HCT116 (cell line): ENCODE measurements at regions not wholly inside any gene's neighbourhood (a gene's known extent, or its start where the extent isn't known, plus 50 kb on each side); places are given as distances from the start of the nearest gene placed in this dataset.

ENCODE experiments used
- ATAC-seq: fragments of 200-7000 bp; cut with Tn5 transposase; 2 replicates; pipeline ENCODE4 v1.9.1; 2020; ENCODE audit warnings: mild to moderate bottlenecking, moderate library complexity
- BruUV-seq: library from RNA; stranded (reverse); fragments of 400-500 nt; replicated peaks from 2 replicates; lab custom pipeline; 2021; lab: Mats Ljungman, UMichigan
- CTCF ChIA-PET: fragments of 300-600 bp; sonication (Branson Sonifier 250); formaldehyde crosslinking; loops from one replicate; lab custom pipeline; 2021; ENCODE audit warnings: antibody characterized with exemption; lab: Charles Lee
- POLR2A ChIA-PET: fragments of 300-600, 350-600 bp; sonication (Branson Sonifier 250); formaldehyde crosslinking; loops from one replicate; lab custom pipeline; 2021; ENCODE audit warnings: antibody characterized with exemption; lab: Charles Lee
- RAD21 ChIA-PET, 2 experiments: fragments of 300-600 bp; sonication (Branson Sonifier 250); formaldehyde crosslinking; loops; one replicate each; lab custom pipeline; 2023; ENCODE audit warnings: low total read pairs in 2 of 2; ENCODE audit not compliant: uncharacterized antibody in 2 of 2, unreplicated experiment in 2 of 2, low non-redundant PET in 1 of 2; lab: Charles Lee
- DNase-seq: peaks from one replicate; pipeline ENCODE4 v3.0.0-alpha.2; 2010; ENCODE audit warnings: low read depth, low spot score
- H2AFZ ChIP-seq: fragments of 200-600 bp; shearing (Covaris generic), sonication (generic); 2 replicates; pipeline ENCODE4 v1.6.1; 2017; ENCODE audit warnings: low read depth, mixed run types, mixed read lengths, antibody characterized with exemption, low read length; ENCODE audit not compliant: poor library complexity, severe bottlenecking
- H3K27ac ChIP-seq: 2 replicates; pipeline ENCODE4 v1.5.1; 2012; ENCODE audit warnings: low read depth, low read length
- H3K27me3 ChIP-seq: fragments of 200-600 bp; sonication (generic); 2 replicates; pipeline ENCODE4 v1.6.1; 2016; ENCODE audit warnings: mixed run types, low read length, mixed read lengths; ENCODE audit not compliant: insufficient read depth
- H3K36me3 ChIP-seq, 2 experiments: fragments of 200-500 bp in 1 of 2; fragments of 200-600 bp in 1 of 2; sonication (Bioruptor generic) in 1 of 2; sonication (generic) in 1 of 2; 2 replicates each; pipeline versions ENCODE4 v1.5.1 to v1.6.1; 2014 to 2016; ENCODE audit warnings: low read length in 2 of 2, inconsistent platforms in 1 of 2, mixed read lengths in 1 of 2, mixed run types in 1 of 2; ENCODE audit not compliant: insufficient read depth in 2 of 2, control insufficient read depth in 1 of 2
- H3K4me1 ChIP-seq, 2 experiments: fragments of 200-600 bp in 1 of 2; sonication (generic) in 1 of 2; 2 replicates each; pipeline versions ENCODE4 v1.5.1 to v1.6.1; 2012 to 2017; ENCODE audit warnings: low read length in 2 of 2, inconsistent platforms in 1 of 2, mild to moderate bottlenecking in 1 of 2, mixed read lengths in 1 of 2, mixed run types in 1 of 2, moderate library complexity in 1 of 2; ENCODE audit not compliant: insufficient read depth in 2 of 2, control insufficient read depth in 1 of 2
- H3K4me2 ChIP-seq: fragments of 200-600 bp; sonication (generic); 2 replicates; pipeline ENCODE4 v1.6.1; 2017; ENCODE audit warnings: mixed run types, low read length, mixed read lengths
- H3K4me3 ChIP-seq, 2 experiments: fragments of 200-600 bp in 1 of 2; sonication (generic) in 1 of 2; replicated peaks in 1 of 2; 2 replicates each; pipeline ENCODE4 v1.5.1; 2011 to 2016; ENCODE audit warnings: low read length in 2 of 2, control low read depth in 1 of 2, low read depth in 1 of 2, mild to moderate bottlenecking in 1 of 2, mixed read lengths in 1 of 2, mixed run types in 1 of 2
- H3K79me2 ChIP-seq: fragments of 200-600 bp; sonication (generic); 2 replicates; pipeline ENCODE4 v1.6.1; 2017; ENCODE audit warnings: mild to moderate bottlenecking, mixed run types, low read length, moderate library complexity, mixed read lengths; ENCODE audit not compliant: insufficient read depth
- H3K9ac ChIP-seq: fragments of 200-600 bp; sonication (generic); 2 replicates; pipeline ENCODE4 v1.6.1; 2016; ENCODE audit warnings: low read length, mixed read lengths
- H3K9me2 ChIP-seq: fragments of 200-600 bp; sonication (generic), shearing (Covaris generic); 2 replicates; pipeline ENCODE4 v1.6.1; 2017; ENCODE audit warnings: mixed run types, mild to moderate bottlenecking, moderate library complexity; ENCODE audit not compliant: insufficient read depth
- H3K9me3 ChIP-seq, 2 experiments: fragments of 200-500 bp in 1 of 2; fragments of 200-600 bp in 1 of 2; sonication (Bioruptor generic) in 1 of 2; sonication (generic) in 1 of 2; 2 replicates each; pipeline ENCODE4 v1.6.1; 2014 to 2017; ENCODE audit warnings: low read length in 2 of 2, mixed read lengths in 2 of 2, inconsistent platforms in 1 of 2, low read depth in 1 of 2, mild to moderate bottlenecking in 1 of 2, mixed run types in 1 of 2, moderate library complexity in 1 of 2; ENCODE audit not compliant: control insufficient read depth in 1 of 2, insufficient read depth in 1 of 2
- H4K20me1 ChIP-seq: fragments of 200-600 bp; sonication (generic), shearing (Covaris generic); 2 replicates; pipeline ENCODE4 v1.6.1; 2017; ENCODE audit warnings: mixed run types, mild to moderate bottlenecking, moderate library complexity; ENCODE audit not compliant: insufficient read depth
- ATF3 ChIP-seq: IDR thresholded peaks from 2 replicates; pipeline ENCODE4 v1.6.1; 2012
- CBX3 ChIP-seq: IDR thresholded peaks from 2 replicates; pipeline ENCODE4 v1.6.1; 2012; ENCODE audit warnings: low read depth
- CEBPB ChIP-seq: IDR thresholded peaks from 2 replicates; pipeline ENCODE4 v1.6.1; 2012; ENCODE audit warnings: low read depth
- CTCF ChIP-seq, 3 experiments: fragments of 200-600 bp in 1 of 3; sonication (generic) in 1 of 3; IDR thresholded peaks in 2 of 3; conservative IDR thresholded peaks in 1 of 3; 2 replicates each; pipeline ENCODE4 v1.5.1; 2012 to 2017; ENCODE audit warnings: low read depth in 2 of 3, low read length in 2 of 3, antibody characterized with exemption in 1 of 3, borderline replicate concordance in 1 of 3, control low read depth in 1 of 3, mild to moderate bottlenecking in 1 of 3, mixed read lengths in 1 of 3, mixed run types in 1 of 3, moderate library complexity in 1 of 3; ENCODE audit not compliant: insufficient read depth in 1 of 3
- EGR1 ChIP-seq: IDR thresholded peaks from 2 replicates; pipeline ENCODE4 v1.6.1; 2012; ENCODE audit warnings: low read depth
- ELF1 ChIP-seq: IDR thresholded peaks from 2 replicates; pipeline ENCODE4 v1.6.1; 2012; ENCODE audit warnings: low read depth, borderline replicate concordance
- EZH2 ChIP-seq: fragments of 200-600 bp; sonication (generic); IDR thresholded peaks from 2 replicates; pipeline ENCODE4 v1.6.1; 2017; ENCODE audit warnings: antibody characterized with exemption, mixed run types
- EZH2phosphoT487 ChIP-seq: fragments of 200-600 bp; IDR thresholded peaks from 2 replicates; pipeline ENCODE4 v1.6.1; 2018; ENCODE audit warnings: antibody characterized with exemption, borderline replicate concordance
- FOSL1 ChIP-seq: IDR thresholded peaks from 2 replicates; pipeline ENCODE4 v1.6.1; 2012; ENCODE audit warnings: low read depth
- MAX ChIP-seq: IDR thresholded peaks from 2 replicates; pipeline ENCODE4 v1.6.1; 2012
- POLR2A ChIP-seq: IDR thresholded peaks from 2 replicates; pipeline ENCODE4 v1.7.0; 2011; ENCODE audit warnings: borderline replicate concordance; ENCODE audit not compliant: insufficient read depth, insufficient read length; ENCODE audit errors: extremely low read depth
- POLR2AphosphoS5 ChIP-seq: IDR thresholded peaks from 2 replicates; pipeline ENCODE4 v1.6.1; 2011; ENCODE audit warnings: mild to moderate bottlenecking, low read depth, low read length, moderate library complexity
- REST ChIP-seq: IDR thresholded peaks from 2 replicates; pipeline ENCODE4 v1.6.1; 2012; ENCODE audit warnings: low read depth
- SIN3A ChIP-seq: IDR thresholded peaks from 2 replicates; pipeline ENCODE4 v1.6.1; 2012; ENCODE audit warnings: low read depth
- SP1 ChIP-seq: IDR thresholded peaks from 2 replicates; pipeline ENCODE4 v1.6.1; 2012; ENCODE audit warnings: low read depth
- SRF ChIP-seq: IDR thresholded peaks from 2 replicates; pipeline ENCODE4 v1.6.1; 2012; ENCODE audit warnings: low read depth
- TCF7L2 ChIP-seq: IDR thresholded peaks from 2 replicates; pipeline ENCODE4 v1.7.0; 2011; ENCODE audit warnings: borderline replicate concordance, inconsistent platforms; ENCODE audit not compliant: insufficient read depth, insufficient read length; ENCODE audit errors: extremely low read depth
- intact Hi-C: fragments of 100-400 bp; cut with micrococcal nuclease; formaldehyde crosslinking; loops from 2 replicates; pipeline ENCODE4 v1.10.0; 2022

- TF ChIP-seq CTCF (IDR thresholded peaks at IDR 0.05 in 2 of 3, conservative IDR thresholded peaks at IDR 0.05 in 1 of 3; ENCODE audit: borderline replicate concordance in 1 of 3, insufficient read depth in 1 of 3, low read depth in 2 of 3, low read length in 2 of 3) = no peak
Measured at GRCh38 chr7:16098058-16098457, 323.3 kb downstream of the CRPPA start (continued).

- CTCF ChIA-PET = interaction anchor here (0.6 to 1.3 kb wide), 2 partner anchors 17 to 739 kb away, joined by 3 to 6 read pairs; no protein-coding TSS in a partner anchor
- ATAC-seq = no peak
- Histone ChIP-seq H2AFZ (no peak overlapping the region), H3K27me3 (no peaks in the 10 kb centered on the region), H3K4me1 (peaks cover 2 to 6% of the 10 kb centered on the region in 2 experiments; a peak in 3 of 4 replicates), H3K36me3 (no peaks in the 10 kb centered on the region), H3K9me3 (no peaks in the 10 kb centered on the region), H3K4me2 (no peak overlapping the region), H3K27ac (no peak overlapping the region), H3K4me3 (no peak overlapping the region), H3K9me2 (no peaks in the 10 kb centered on the region), H3K79me2 (no peaks in the 10 kb centered on the region), H3K9ac (no peak overlapping the region), H4K20me1 (no peaks in the 10 kb centered on the region)
- BruUV-seq = no TSS peak
- RAD21 ChIA-PET = no interaction called here
- DNase-seq = no peak
- POLR2A ChIA-PET = no interaction called here
- intact Hi-C loops = no loop called here
- TF ChIP-seq REST (no peak), POLR2A (no peak), SP1 (no peak), MAX (no peak), TCF7L2 (no peak), ELF1 (no peak), CBX3 (no peak), EZH2phosphoT487 (no peak), CTCF (IDR thresholded peaks at IDR 0.05 in 2 of 3, conservative IDR thresholded peaks at IDR 0.05 in 1 of 3; ENCODE audit: borderline replicate concordance in 1 of 3, insufficient read depth in 1 of 3, low read depth in 2 of 3, low read length in 2 of 3) (no peak), ATF3 (no peak), SRF (no peak), EZH2 (no peak), SIN3A (no peak), CEBPB (no peak), FOSL1 (no peak), EGR1 (no peak), POLR2AphosphoS5 (no peak)
Measured at GRCh38 chr7:16095171-16095950, 326.0 kb downstream of the CRPPA start.
